ENCODE measurements at regions not wholly inside any gene's neighbourhood (a gene's known extent, or its start where the extent isn't known, plus 50 kb on each side); places are given as distances from the start of the nearest gene placed in this dataset.
"Not testable (repeated sequence)": the region's sequence is repeated elsewhere in the genome, so short reads cannot be mapped to it uniquely, and the experiment has no call there.

- H3K27me3 ChIP-seq (replicated peaks; ENCODE audit: control insufficient read depth, insufficient read depth, low read length), result no peaks in the 10 kb centered on the region
- no peaks in the 10 kb centered on the region for H3K4me1 ChIP-seq
- H3K4me3 ChIP-seq (ENCODE audit: low read depth, low read length), result no peak overlapping the region
- no peak for DNase-seq
- ChIA-PET CTCF (no interaction called here), POLR2A (no interaction called here)
- Mint-ChIP-seq H3K4me1 (ENCODE audit: low read depth, unreplicated experiment) (no peaks in the 10 kb centered on the region), H3K9me3 (ENCODE audit: unreplicated experiment) (no peaks in the 10 kb centered on the region), H3K27ac (ENCODE audit: unreplicated experiment) (no peak overlapping the region), H3K4me3 (ENCODE audit: unreplicated experiment) (no peak overlapping the region), H3K36me3 (ENCODE audit: insufficient read depth, unreplicated experiment) (no peaks in the 10 kb centered on the region), H3K27me3 (ENCODE audit: insufficient read depth, unreplicated experiment) (no peaks in the 10 kb centered on the region)
- H3K36me3 ChIP-seq (ENCODE audit: control insufficient read depth, insufficient read depth, low read length), result no peaks in the 10 kb centered on the region
- BruUV-seq (replicated peaks), result no TSS peak
- intact Hi-C loops (cut with micrococcal nuclease; ENCODE audit: unreplicated experiment), result no loop called here
- H3K9me3 ChIP-seq, result no peaks in the 10 kb centered on the region
- no peak for TF ChIP-seq CTCF (IDR thresholded peaks at IDR 0.05; ENCODE audit: insufficient read depth in 1 of 2, low read depth in 1 of 2, low read length in 1 of 2, severe bottlenecking in 1 of 2, unreplicated experiment in 1 of 2)
Observed at GRCh38 chr10:106025208-106025811, 1139.2 kb downstream of the SORCS1 start.

- no peak overlapping the region for H3K4me3 ChIP-seq (ENCODE audit: low read depth, low read length)
- no peak overlapping the region for H3K27ac Mint-ChIP-seq (ENCODE audit: unreplicated experiment)
- H3K4me1 ChIP-seq, result no peaks in the 10 kb centered on the region
- H3K4me1 Mint-ChIP-seq (ENCODE audit: low read depth, unreplicated experiment), result no peaks in the 10 kb centered on the region
- CTCF ChIA-PET, result no interaction called here
- BruUV-seq (replicated peaks), result no TSS peak
- no peak overlapping the region for H3K4me3 Mint-ChIP-seq (ENCODE audit: unreplicated experiment)
- no peaks in the 10 kb centered on the region for H3K36me3 ChIP-seq (ENCODE audit: control insufficient read depth, insufficient read depth, low read length)
- intact Hi-C loops (cut with micrococcal nuclease; ENCODE audit: unreplicated experiment), result no loop called here
- H3K27me3 ChIP-seq (replicated peaks; ENCODE audit: control insufficient read depth, insufficient read depth, low read length), result no peaks in the 10 kb centered on the region
- DNase-seq, result no peak
- POLR2A ChIA-PET, result no interaction called here
- no peak for TF ChIP-seq CTCF (IDR thresholded peaks at IDR 0.05; ENCODE audit: insufficient read depth in 1 of 2, low read depth in 1 of 2, low read length in 1 of 2, severe bottlenecking in 1 of 2, unreplicated experiment in 1 of 2)
- no peaks in the 10 kb centered on the region for H3K36me3 Mint-ChIP-seq (ENCODE audit: insufficient read depth, unreplicated experiment)
- H3K9me3 ChIP-seq, result no peaks in the 10 kb centered on the region
- H3K27me3 Mint-ChIP-seq (ENCODE audit: insufficient read depth, unreplicated experiment), result no peaks in the 10 kb centered on the region
- H3K9me3 Mint-ChIP-seq (ENCODE audit: unreplicated experiment), result no peaks in the 10 kb centered on the region
Observed at GRCh38 chr10:106023329-106023728, 1141.2 kb downstream of the SORCS1 start.

GRCh38 chr10:106019559-106019958 is 1144.9 kb downstream of the SORCS1 start:
- H3K27me3 Mint-ChIP-seq (ENCODE audit: insufficient read depth, unreplicated experiment); CTCF ChIA-PET; H3K27me3 ChIP-seq (replicated peaks; ENCODE audit: control insufficient read depth, insufficient read depth, low read length); H3K4me3 Mint-ChIP-seq (ENCODE audit: unreplicated experiment); H3K4me1 ChIP-seq; BruUV-seq (replicated peaks); H3K27ac Mint-ChIP-seq (ENCODE audit: unreplicated experiment); H3K36me3 Mint-ChIP-seq (ENCODE audit: insufficient read depth, unreplicated experiment); H3K9me3 ChIP-seq; H3K4me3 ChIP-seq (ENCODE audit: low read depth, low read length); H3K36me3 ChIP-seq (ENCODE audit: control insufficient read depth, insufficient read depth, low read length); POLR2A ChIA-PET; H3K4me1 Mint-ChIP-seq (ENCODE audit: low read depth, unreplicated experiment); DNase-seq; H3K9me3 Mint-ChIP-seq (ENCODE audit: unreplicated experiment); intact Hi-C loops (cut with micrococcal nuclease; ENCODE audit: unreplicated experiment): not testable (repeated sequence)

GRCh38 chr10:106015369-106016199 is 1148.9 kb downstream of the SORCS1 start:
- BruUV-seq (replicated peaks); DNase-seq; H3K27me3 Mint-ChIP-seq (ENCODE audit: insufficient read depth, unreplicated experiment); H3K4me3 Mint-ChIP-seq (ENCODE audit: unreplicated experiment); H3K9me3 Mint-ChIP-seq (ENCODE audit: unreplicated experiment); H3K36me3 Mint-ChIP-seq (ENCODE audit: insufficient read depth, unreplicated experiment); H3K4me1 ChIP-seq; H3K4me1 Mint-ChIP-seq (ENCODE audit: low read depth, unreplicated experiment); H3K36me3 ChIP-seq (ENCODE audit: control insufficient read depth, insufficient read depth, low read length); H3K9me3 ChIP-seq; intact Hi-C loops (cut with micrococcal nuclease; ENCODE audit: unreplicated experiment); H3K27ac Mint-ChIP-seq (ENCODE audit: unreplicated experiment); POLR2A ChIA-PET; H3K4me3 ChIP-seq (ENCODE audit: low read depth, low read length); H3K27me3 ChIP-seq (replicated peaks; ENCODE audit: control insufficient read depth, insufficient read depth, low read length); CTCF ChIA-PET: not testable (repeated sequence)

Measured in Caco-2 (cell line).